Uterus (tissue), 2 donors: ENCODE measurements at regions not wholly inside any gene's neighbourhood (a gene's known extent, or its start where the extent isn't known, plus 50 kb on each side); places are given as distances from the start of the nearest gene placed in this dataset.

Experiments used
- CTCF ChIP-seq, 4 experiments: fragments of 200-600 bp in 2 of 4; fragments of 450-650 bp in 2 of 4; sonication (generic) in 2 of 4; IDR thresholded peaks; one replicate each; pipeline ENCODE4 v1.5.1; 2016 to 2019; ENCODE audit warnings: antibody characterized with exemption in 4 of 4, mild to moderate bottlenecking in 2 of 4, moderate library complexity in 1 of 4
- POLR2A ChIP-seq, 2 donors: fragments of 450-650 bp; IDR thresholded peaks; one replicate each; pipeline ENCODE4 v1.6.1; 2016; ENCODE audit warnings: antibody characterized with exemption in 2 of 2, mild to moderate bottlenecking in 1 of 2, moderate library complexity in 1 of 2

- TF ChIP-seq POLR2A (IDR thresholded peaks at IDR 0.05) = no peak
- TF ChIP-seq CTCF (IDR thresholded peaks at IDR 0.05) = no peak
Observed at GRCh38 chr3:139101396-139101795, 56.7 kb upstream of the PRR23C start.
